Hepatic stellate cell (primary cell): ENCODE measurements at regions not wholly inside any gene's neighbourhood (a gene's known extent, or its start where the extent isn't known, plus 50 kb on each side); places are given as distances from the start of the nearest gene placed in this dataset.

Experiments
- DNase-seq: peaks from one replicate; pipeline ENCODE4 v3.0.0; 2011; ENCODE audit warnings: low spot score

- no peak for DNase-seq
Measured at GRCh38 chr16:59173408-59173831, 439.3 kb upstream of the GOT2 start.

- no peak for DNase-seq
Measured at GRCh38 chr16:59170099-59170712, 436.1 kb upstream of the GOT2 start.

- DNase-seq = no peak
Measured at GRCh38 chr16:59169168-59169567, 435.1 kb upstream of the GOT2 start.

GRCh38 chr16:59168461-59169114 is 434.5 kb upstream of the GOT2 start:
- no peak for DNase-seq

GRCh38 chr16:59164461-59164860 is 430.3 kb upstream of the GOT2 start:
- DNase-seq = no peak

GRCh38 chr16:59163371-59164055 is 429.4 kb upstream of the GOT2 start:
- no peak for DNase-seq

GRCh38 chr16:59161679-59162078 is 427.6 kb upstream of the GOT2 start:
- DNase-seq = no peak

GRCh38 chr16:59154295-59154694 is 420.2 kb upstream of the GOT2 start:
- no peak for DNase-seq

GRCh38 chr16:59148769-59149155 is 414.6 kb upstream of the GOT2 start:
- DNase-seq = no peak

- no peak for DNase-seq
Measured at GRCh38 chr16:59148056-59148768, 414.1 kb upstream of the GOT2 start.

- DNase-seq = no peak
Measured at GRCh38 chr16:59146140-59146539, 412.0 kb upstream of the GOT2 start.

- no peak for DNase-seq
Measured at GRCh38 chr16:59144841-59145240, 410.7 kb upstream of the GOT2 start.

- DNase-seq = no peak
Measured at GRCh38 chr16:59144326-59144725, 410.2 kb upstream of the GOT2 start.

- DNase-seq = no peak
Measured at GRCh38 chr16:59126486-59126885, 392.4 kb upstream of the GOT2 start.

- no peak for DNase-seq
Measured at GRCh38 chr16:59124056-59124455, 389.9 kb upstream of the GOT2 start.

- DNase-seq = no peak
Measured at GRCh38 chr16:59123479-59123878, 389.4 kb upstream of the GOT2 start.

GRCh38 chr16:59122262-59122537 is 388.1 kb upstream of the GOT2 start:
- DNase-seq = no peak

- DNase-seq = no peak
Measured at GRCh38 chr16:59121411-59122261, 387.5 kb upstream of the GOT2 start.

- DNase-seq = no peak
Measured at GRCh38 chr16:59116744-59117143, 382.6 kb upstream of the GOT2 start.

GRCh38 chr16:59114790-59115189 is 380.7 kb upstream of the GOT2 start:
- no peak for DNase-seq

GRCh38 chr16:59113004-59113670 is 379.0 kb upstream of the GOT2 start:
- no peak for DNase-seq

- DNase-seq = no peak
Measured at GRCh38 chr16:59111280-59111679, 377.2 kb upstream of the GOT2 start.
